ENCODE measurements at regions not wholly inside any gene's neighbourhood (a gene's known extent, or its start where the extent isn't known, plus 50 kb on each side); places are given as distances from the start of the nearest gene placed in this dataset.
A peak's percentile ranks its signal among the peaks of the same experiment; 100 is the strongest.

- no peak for TF ChIP-seq GATA3 (IDR thresholded peaks at IDR 0.05; ENCODE audit: low read depth, low read length)
- TF ChIP-seq GATA2 (IDR thresholded peaks at IDR 0.05; ENCODE audit: low read depth, low read length): no peak
Observed at GRCh38 chr7:3094701-3095445, 51.2 kb upstream of the CARD11 start.

- no peak for TF ChIP-seq GATA2 (IDR thresholded peaks at IDR 0.05; ENCODE audit: low read depth, low read length)
- TF ChIP-seq GATA3 (IDR thresholded peaks at IDR 0.05; ENCODE audit: low read depth, low read length): no peak
Observed at GRCh38 chr7:3097734-3098133, 54.1 kb upstream of the CARD11 start.

GRCh38 chr7:3102159-3102558 lies 58.5 kb upstream of the CARD11 start:
- TF ChIP-seq GATA2 (IDR thresholded peaks at IDR 0.05; ENCODE audit: low read depth, low read length) (no peak), GATA3 (IDR thresholded peaks at IDR 0.05; ENCODE audit: low read depth, low read length) (no peak)

GRCh38 chr7:3103614-3104398 lies 60.1 kb upstream of the CARD11 start:
- TF ChIP-seq GATA2 (IDR thresholded peaks at IDR 0.05; ENCODE audit: low read depth, low read length): no peak

GRCh38 chr7:3105856-3106255 lies 62.2 kb upstream of the CARD11 start:
- TF ChIP-seq GATA3 (IDR thresholded peaks at IDR 0.05; ENCODE audit: low read depth, low read length): no peak
- TF ChIP-seq GATA2 (IDR thresholded peaks at IDR 0.05; ENCODE audit: low read depth, low read length): no peak

GRCh38 chr7:3106361-3106826 lies 62.7 kb upstream of the CARD11 start:
- TF ChIP-seq GATA3 (IDR thresholded peaks at IDR 0.05; ENCODE audit: low read depth, low read length) (no peak), GATA2 (IDR thresholded peaks at IDR 0.05; ENCODE audit: low read depth, low read length) (no peak)

- TF ChIP-seq GATA3 (IDR thresholded peaks at IDR 0.05; ENCODE audit: low read depth, low read length): no peak
- TF ChIP-seq GATA2 (IDR thresholded peaks at IDR 0.05; ENCODE audit: low read depth, low read length): no peak
Observed at GRCh38 chr7:3107228-3107763, 63.6 kb upstream of the CARD11 start.

- TF ChIP-seq GATA3 (IDR thresholded peaks at IDR 0.05; ENCODE audit: low read depth, low read length) (no peak), GATA2 (IDR thresholded peaks at IDR 0.05; ENCODE audit: low read depth, low read length) (no peak)
Observed at GRCh38 chr7:3107889-3108570, 64.4 kb upstream of the CARD11 start.

- TF ChIP-seq GATA3 (IDR thresholded peaks at IDR 0.05; ENCODE audit: low read depth, low read length) (no peak), GATA2 (IDR thresholded peaks at IDR 0.05; ENCODE audit: low read depth, low read length) (peak; percentile 69)
Observed at GRCh38 chr7:3109311-3109915, 65.7 kb upstream of the CARD11 start.

GRCh38 chr7:3112479-3113134 lies 68.9 kb upstream of the CARD11 start:
- TF ChIP-seq GATA3 (IDR thresholded peaks at IDR 0.05; ENCODE audit: low read depth, low read length) (no peak), GATA2 (IDR thresholded peaks at IDR 0.05; ENCODE audit: low read depth, low read length) (no peak)

GRCh38 chr7:3114917-3115316 lies 71.2 kb upstream of the CARD11 start:
- no peak for TF ChIP-seq GATA3 (IDR thresholded peaks at IDR 0.05; ENCODE audit: low read depth, low read length)
- TF ChIP-seq GATA2 (IDR thresholded peaks at IDR 0.05; ENCODE audit: low read depth, low read length): no peak

GRCh38 chr7:3117081-3117480 lies 73.4 kb upstream of the CARD11 start:
- TF ChIP-seq GATA3 (IDR thresholded peaks at IDR 0.05; ENCODE audit: low read depth, low read length): no peak
- no peak for TF ChIP-seq GATA2 (IDR thresholded peaks at IDR 0.05; ENCODE audit: low read depth, low read length)

GRCh38 chr7:3117488-3118231 lies 74.0 kb upstream of the CARD11 start:
- TF ChIP-seq GATA3 (IDR thresholded peaks at IDR 0.05; ENCODE audit: low read depth, low read length): no peak
- no peak for TF ChIP-seq GATA2 (IDR thresholded peaks at IDR 0.05; ENCODE audit: low read depth, low read length)
